ENCODE measurements at regions not wholly inside any gene's neighbourhood (a gene's known extent, or its start where the extent isn't known, plus 50 kb on each side); places are given as distances from the start of the nearest gene placed in this dataset.

GRCh38 chr2:149814901-149815300, 227.3 kb upstream of the MMADHC start:
- TF ChIP-seq CTCF (optimal IDR thresholded peaks at IDR 0.05 in 1 of 3, IDR thresholded peaks at IDR 0.05 in 1 of 3, conservative IDR thresholded peaks at IDR 0.05 in 1 of 3; ENCODE audit: extremely low read depth in 1 of 3, insufficient read depth in 2 of 3, low read length in 3 of 3) = no peak
- TF ChIP-seq EZH2 (IDR thresholded peaks at IDR 0.05; ENCODE audit: low read length) = no peak

Data from keratinocyte (primary cell).